WTC11 (cell line): ENCODE measurements at regions not wholly inside any gene's neighbourhood (a gene's known extent, or its start where the extent isn't known, plus 50 kb on each side); places are given as distances from the start of the nearest gene placed in this dataset.

Source experiments
- CTCF ChIP-seq: fragments of 200-600 bp; IDR thresholded peaks from 2 replicates; pipeline ENCODE4 v1.8.0; 2022; ENCODE audit warnings: antibody characterized with exemption
- ETV6 ChIP-seq: sonication (generic); formaldehyde crosslinking; IDR thresholded peaks from 2 replicates; pipeline ENCODE4 v1.8.1; 2022; ENCODE audit warnings: mild to moderate bottlenecking, missing genetic modification reagents
- TEAD1 ChIP-seq: sonication (generic); formaldehyde crosslinking; IDR thresholded peaks from 2 replicates; pipeline ENCODE4 v1.8.0; 2022; ENCODE audit warnings: mild to moderate bottlenecking, missing genetic modification reagents
- TEAD4 ChIP-seq: sonication (generic); formaldehyde crosslinking; IDR thresholded peaks from 2 replicates; pipeline ENCODE4 v1.8.0; 2022; ENCODE audit warnings: mild to moderate bottlenecking, missing genetic modification reagents
- USF2 ChIP-seq: sonication (generic); formaldehyde crosslinking; IDR thresholded peaks from 2 replicates; pipeline ENCODE4 v1.8.1; 2023; ENCODE audit warnings: mild to moderate bottlenecking, missing genetic modification reagents, moderate library complexity
- TF ChIP-seq, protein P1 (sequence below): sonication (generic); formaldehyde crosslinking; IDR thresholded peaks from 2 replicates; pipeline ENCODE4 v1.8.1; 2023; ENCODE audit warnings: mild to moderate bottlenecking, moderate library complexity, missing genetic modification reagents

GRCh38 chr3:27907148-27907547 lies 185.0 kb upstream of the EOMES start:
- TF ChIP-seq CTCF (no peak), TEAD4 (CRISPR knock-in tag) (no peak), TEAD1 (CRISPR knock-in tag) (no peak), ETV6 (CRISPR knock-in tag) (no peak), USF2 (CRISPR knock-in tag) (no peak)
- TF ChIP-seq, protein P1, sequence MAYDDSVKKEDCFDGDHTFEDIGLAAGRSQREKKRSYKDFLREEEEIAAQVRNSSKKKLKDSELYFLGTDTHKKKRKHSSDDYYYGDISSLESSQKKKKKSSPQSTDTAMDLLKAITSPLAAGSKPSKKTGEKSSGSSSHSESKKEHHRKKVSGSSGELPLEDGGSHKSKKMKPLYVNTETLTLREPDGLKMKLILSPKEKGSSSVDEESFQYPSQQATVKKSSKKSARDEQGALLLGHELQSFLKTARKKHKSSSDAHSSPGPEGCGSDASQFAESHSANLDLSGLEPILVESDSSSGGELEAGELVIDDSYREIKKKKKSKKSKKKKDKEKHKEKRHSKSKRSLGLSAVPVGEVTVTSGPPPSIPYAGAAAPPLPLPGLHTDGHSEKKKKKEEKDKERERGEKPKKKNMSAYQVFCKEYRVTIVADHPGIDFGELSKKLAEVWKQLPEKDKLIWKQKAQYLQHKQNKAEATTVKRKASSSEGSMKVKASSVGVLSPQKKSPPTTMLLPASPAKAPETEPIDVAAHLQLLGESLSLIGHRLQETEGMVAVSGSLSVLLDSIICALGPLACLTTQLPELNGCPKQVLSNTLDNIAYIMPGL (CRISPR knock-in tag) = no peak
